Esophagus mucosa (tissue), 1 donor: ENCODE measurements at regions not wholly inside any gene's neighbourhood (a gene's known extent, or its start where the extent isn't known, plus 50 kb on each side); places are given as distances from the start of the nearest gene placed in this dataset.
A peak's percentile ranks its signal among the peaks of the same experiment; 100 is the strongest.
"Not testable (repeated sequence)": the region's sequence is repeated elsewhere in the genome, so short reads cannot be mapped to it uniquely, and the experiment has no call there.

ENCODE experiments used
- ATAC-seq: fragments of 200-7000 bp; cut with Tn5 transposase; one replicate; pipeline ENCODE4 v1.9.1; 2020
- donor health status: DM: yes; HTN: yes; CAD: no.

DNA sequence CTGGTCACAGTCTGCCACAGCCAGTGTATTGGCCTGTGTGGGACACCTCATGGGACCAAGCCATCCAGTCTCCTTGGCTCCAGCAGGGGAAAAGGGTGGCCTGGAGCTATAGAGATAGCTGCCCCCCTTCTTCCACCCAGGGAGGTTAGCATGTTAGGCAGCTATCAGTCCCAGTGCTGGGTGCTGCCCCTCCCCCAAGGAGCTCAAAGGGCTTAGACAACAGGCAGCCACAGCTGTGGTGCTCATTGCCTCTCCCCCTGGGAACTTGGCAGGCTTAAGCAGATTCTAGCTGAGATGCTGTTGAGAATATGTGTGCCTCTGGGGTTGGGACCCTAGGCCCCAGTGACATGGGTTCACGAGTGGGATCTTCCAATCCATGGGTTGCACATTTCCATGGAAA is 226.0 kb upstream of the PTGER4 start:
- ATAC-seq = no peak

DNA sequence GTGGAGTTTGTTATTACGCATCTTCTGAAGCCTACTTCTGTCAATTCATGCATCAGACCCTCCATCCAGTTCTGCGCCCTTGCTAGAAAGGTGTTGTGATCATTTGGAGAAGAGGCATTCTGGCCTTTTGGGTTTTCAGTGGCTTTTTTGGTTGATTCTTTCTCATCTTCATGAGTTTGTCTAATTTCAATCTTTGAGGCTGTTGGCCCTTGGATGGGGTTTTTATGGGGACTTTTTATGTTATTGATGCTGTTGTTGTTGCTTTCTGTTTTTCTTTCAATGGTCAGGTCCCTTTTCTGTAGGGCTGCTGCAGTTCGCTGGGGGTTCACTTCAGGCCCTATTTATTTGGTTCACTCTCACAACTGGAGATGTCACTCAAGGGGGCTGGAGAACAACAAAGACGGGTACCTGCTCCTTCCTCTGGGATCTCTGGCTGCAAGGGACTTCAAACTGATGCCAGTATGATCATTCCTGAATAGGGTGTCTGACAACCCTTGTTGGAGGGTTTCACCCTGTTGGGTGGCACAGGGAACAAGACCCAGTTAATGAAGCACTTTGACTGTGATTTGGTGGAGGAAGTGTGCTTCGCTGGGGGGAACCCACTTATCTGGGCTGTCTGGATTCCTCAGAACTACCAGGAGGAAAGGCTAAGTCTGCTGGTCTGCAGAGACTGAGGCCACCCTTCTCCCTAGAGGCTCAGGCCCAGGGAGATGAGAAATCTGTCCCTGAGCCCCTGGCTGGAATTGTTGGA is 226.7 kb upstream of the PTGER4 start:
- ATAC-seq = no peak

DNA sequence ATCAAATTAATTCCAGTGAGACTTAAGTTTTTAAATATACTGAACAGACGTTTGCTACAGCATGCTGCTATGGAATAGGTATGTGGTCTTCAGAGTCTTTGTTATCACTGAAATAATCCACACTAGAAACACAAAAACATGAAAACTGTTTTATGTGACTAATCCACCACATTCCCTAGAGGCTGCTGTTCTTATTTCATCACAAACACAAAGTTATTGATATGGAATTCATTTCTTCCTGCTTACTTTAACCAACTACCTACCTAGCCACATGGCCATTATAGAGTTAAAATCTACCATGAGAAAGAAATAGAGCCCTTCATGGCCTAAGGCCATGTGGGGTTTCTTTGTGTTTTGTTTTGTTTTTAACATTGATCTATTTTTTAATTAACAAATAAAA is 232.3 kb upstream of the PTGER4 start:
- ATAC-seq = no peak

DNA sequence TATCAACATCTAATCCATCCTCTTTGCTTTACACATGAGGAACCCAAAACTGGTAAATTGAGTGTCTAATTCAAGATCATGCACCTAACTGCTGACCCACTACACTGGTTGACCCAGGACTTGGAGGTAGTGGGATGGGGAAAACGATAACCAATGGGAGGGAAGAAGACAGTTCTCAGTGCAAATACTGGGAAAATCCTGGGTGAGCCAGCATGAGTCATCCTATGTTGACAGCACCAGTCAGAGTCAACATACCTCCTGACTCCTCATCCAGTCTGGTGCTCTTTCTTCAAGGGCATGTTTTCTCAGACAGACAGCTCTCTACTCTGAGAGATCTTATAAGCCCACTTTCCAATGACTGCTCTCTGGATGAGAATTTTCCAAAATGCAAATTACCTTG is 232.8 kb upstream of the PTGER4 start:
- peak; percentile 63 for ATAC-seq

DNA sequence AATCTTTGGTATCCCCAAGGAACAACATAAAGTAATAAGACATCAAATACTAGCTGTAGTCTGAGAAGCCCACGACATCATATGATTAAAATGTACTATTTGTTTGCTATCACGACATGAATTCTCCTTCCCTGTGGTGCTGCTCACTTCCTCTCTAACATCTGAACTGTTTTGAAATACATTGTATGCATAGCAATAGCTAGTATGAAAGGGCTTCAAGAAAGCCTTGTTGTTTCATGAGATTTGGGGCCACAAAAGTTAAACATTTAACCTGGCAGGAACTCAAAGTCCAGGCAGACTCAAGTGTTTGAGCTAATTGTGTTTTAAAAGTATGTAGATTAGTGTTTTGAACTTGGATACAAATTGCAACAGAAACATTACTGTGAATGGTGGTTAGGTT is 237.4 kb upstream of the PTGER4 start:
- ATAC-seq = no peak

DNA sequence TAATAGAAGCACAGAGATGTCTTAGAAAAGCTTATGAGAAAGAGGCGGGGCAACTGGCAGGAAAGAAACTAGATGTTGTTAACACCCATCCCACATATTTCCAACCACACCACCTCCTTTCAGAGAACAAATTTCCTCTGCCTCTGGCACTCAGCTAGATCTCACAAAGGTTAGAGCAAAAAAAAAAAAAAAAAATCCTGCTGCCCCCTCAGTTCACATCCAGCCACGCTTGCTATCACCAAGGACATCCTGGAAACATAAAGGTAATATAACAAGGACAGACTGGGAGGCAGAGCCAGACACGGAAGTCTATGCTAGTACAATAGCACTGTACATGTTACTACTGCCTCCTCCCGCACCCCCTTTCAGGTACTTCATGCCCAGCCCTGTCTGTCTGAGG is 238.0 kb upstream of the PTGER4 start:
- ATAC-seq = no peak

DNA sequence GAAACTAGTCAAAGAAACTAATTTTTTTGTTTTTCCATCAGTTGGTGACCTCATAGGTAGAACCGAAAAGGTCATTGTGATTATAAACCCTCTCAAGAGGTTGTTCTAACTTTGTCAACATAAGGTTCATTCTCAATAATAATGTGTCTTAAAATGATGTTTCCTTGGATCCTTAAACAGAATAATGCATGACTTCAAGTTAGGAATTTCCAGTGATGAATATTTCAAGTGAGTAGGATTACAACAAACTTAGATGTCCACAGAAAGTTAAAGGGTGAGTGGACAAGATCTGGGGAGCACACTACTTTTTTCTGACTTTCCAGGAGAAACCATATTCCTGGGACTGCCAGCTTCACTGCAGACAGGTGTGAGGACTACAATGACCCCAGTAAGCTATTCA is 239.0 kb upstream of the PTGER4 start:
- ATAC-seq = no peak

DNA sequence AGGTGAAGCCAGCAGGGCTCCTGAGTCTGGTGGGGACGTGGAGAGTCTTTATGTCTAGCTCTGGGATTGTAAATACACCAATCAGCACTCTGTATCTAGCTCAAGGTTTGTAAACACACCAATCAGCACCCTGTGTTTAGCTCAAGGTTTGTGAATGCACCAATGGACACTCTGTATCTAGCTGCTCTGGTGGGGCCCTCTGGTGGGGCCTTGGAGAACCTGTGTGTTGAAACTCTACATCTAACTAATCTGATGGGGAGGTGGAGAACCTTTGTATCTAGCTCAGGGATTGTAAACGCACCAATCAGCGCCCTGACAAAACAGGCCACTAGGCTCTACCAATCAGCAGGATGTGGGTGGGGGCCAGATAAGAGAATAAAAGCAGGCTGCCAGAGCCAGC is 240.6 kb upstream of the PTGER4 start:
- not testable (repeated sequence) for ATAC-seq

DNA sequence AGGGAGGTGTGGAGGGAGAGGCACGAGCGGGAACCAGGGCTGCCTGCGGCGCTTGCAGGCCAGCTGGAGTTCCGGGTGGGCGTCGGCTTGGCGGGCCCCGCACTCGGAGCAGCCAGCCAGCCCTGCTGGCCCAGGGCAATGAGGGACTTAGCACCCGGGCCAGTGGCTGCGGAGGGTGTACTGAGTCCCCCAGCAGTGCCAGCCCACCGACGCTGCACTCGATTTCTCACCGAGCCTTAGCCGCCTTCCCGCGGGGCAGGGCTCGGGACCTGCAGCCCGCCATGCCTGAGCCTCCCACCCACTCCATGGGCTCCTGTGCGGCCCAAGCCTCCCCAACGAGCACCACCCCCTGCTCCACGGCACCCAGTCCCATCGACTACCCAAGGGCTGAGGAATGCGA is 241.1 kb upstream of the PTGER4 start:
- ATAC-seq = not testable (repeated sequence)

DNA sequence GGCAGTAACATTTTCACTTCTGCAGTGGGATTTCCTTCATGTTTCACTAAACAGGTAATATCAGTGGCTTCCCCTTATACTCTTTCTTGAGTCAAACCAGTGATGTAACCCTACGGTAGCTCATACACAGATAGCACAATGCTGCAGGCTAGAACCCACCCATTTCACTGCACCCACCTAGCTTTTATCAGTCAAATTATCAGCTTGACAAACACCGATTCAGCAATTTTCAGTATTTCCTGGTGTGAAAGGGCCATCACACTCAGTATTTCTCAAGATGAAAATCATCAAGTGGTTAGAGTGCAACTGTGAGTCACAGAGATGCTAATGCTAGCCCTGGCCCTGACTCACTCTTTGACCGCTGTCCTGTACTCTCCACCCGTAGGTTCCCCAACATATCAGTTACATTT is 242.3 kb upstream of the PTGER4 start:
- ATAC-seq = peak; percentile 77

DNA sequence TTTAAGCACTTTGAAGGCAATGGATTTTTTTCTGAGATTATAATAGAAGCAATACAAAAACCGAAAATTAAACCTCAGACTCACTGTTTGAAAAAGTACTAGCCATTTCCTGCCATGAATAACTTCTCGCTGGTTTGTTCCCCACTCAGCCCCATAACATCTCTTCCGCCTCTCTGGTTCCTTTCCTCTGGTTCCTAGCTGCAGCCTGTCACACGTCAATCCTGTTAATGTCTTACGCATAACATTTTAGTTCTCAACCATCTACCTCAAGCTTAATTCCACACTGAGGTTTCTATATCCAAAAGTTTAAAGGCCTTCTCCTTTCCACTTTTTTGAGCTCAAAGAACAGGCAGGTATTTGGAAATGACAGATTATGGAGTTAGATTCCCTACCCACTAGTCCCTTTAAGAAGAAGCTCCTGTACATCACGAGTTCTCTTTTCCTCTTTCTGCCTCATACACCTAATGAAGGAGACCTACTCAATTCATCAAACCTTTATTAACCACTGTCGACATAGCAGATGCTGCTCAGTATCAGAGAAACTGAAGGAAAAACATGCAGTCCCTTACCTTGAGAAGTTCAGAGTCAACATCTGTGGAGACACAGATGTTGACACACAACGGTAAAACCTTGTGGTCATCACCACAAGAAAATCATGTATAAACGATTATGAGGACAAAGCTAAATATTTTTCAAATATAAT is 243.0 kb upstream of the PTGER4 start:
- ATAC-seq = no peak

DNA sequence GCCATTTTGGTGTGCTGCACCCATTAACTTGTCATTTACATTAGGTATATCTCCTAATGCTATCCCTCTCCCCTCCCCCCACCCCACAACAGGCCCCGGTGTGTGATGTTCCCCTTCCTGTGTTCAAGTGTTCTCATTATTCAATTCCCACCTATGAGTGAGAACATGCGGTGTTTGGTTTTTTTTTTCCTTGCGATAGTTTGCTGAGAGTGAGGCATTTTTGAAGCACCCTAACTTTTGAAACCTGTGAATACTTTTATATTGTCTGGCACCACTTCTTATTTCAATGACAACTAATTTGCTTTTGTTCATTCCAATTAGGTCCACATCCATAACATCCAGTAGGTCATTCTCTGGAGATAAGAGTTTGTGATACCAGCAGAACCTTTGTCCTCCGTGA is 244.0 kb upstream of the PTGER4 start:
- ATAC-seq = not testable (repeated sequence)

DNA sequence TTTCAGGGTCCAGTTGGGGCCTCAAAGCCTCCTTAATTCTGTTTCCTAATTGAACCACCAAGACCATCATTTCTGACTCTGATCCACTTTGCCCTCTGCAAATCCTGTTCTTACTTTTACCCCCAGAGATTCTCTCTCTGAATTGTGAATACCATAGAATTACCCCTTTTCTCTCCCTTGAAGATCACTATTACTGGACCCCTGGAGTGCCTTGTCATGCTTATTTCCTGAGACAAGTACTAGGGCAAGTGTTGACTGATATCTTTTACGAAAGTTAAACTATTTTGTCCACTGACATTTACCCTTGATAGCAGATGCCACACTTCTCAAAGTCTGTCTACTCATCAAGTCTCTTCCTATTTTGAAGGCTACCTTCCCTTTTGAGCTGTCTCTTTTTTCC is 246.9 kb upstream of the PTGER4 start:
- no peak for ATAC-seq

DNA sequence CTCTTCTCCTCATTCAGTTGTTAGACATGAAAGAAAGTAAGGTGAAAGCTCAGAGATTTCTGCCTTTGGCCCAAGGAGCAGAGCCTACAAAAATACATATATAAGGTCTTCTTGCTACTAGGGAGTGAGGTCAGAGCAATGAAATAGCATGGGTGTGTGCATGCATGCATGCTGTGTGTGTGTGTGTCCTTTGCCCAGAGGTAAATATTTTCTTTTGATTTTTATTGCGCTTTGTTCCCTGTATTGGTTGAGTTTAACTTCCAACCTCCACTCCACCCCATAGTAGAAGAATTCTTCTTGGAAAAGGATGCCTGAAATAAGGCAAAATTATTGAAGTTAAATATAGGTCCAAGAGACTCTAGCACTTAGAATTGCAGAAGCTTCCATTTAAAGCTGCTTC is 248.0 kb upstream of the PTGER4 start:
- no peak for ATAC-seq

DNA sequence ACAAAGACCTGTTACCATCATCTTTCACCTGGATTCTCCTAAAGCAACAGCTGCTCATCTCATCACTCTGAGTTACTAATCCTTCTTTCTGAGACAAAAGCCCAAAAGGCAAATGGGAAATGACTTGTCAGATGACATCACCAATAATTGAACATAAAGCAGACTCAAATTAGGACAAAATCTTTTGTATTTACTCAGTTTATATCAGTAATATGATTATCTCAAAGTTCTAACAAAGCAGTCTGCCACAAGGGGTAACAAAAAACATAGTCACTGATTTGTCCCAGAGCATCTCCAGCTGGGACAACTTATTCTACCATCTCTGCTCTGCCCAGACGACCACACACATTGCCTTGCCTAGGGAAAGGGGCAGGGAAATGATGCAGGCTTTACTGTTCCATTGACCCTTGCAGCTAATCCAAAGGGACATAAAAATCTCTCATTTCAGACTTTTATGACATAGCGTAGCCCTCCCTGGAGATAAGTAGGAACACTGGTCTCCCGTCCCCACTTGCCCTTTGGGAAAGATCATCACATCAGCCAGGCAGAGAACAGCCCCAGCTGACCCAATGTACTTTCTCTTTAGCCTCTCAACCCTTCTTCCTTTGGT is 249.5 kb upstream of the PTGER4 start:
- no peak for ATAC-seq

DNA sequence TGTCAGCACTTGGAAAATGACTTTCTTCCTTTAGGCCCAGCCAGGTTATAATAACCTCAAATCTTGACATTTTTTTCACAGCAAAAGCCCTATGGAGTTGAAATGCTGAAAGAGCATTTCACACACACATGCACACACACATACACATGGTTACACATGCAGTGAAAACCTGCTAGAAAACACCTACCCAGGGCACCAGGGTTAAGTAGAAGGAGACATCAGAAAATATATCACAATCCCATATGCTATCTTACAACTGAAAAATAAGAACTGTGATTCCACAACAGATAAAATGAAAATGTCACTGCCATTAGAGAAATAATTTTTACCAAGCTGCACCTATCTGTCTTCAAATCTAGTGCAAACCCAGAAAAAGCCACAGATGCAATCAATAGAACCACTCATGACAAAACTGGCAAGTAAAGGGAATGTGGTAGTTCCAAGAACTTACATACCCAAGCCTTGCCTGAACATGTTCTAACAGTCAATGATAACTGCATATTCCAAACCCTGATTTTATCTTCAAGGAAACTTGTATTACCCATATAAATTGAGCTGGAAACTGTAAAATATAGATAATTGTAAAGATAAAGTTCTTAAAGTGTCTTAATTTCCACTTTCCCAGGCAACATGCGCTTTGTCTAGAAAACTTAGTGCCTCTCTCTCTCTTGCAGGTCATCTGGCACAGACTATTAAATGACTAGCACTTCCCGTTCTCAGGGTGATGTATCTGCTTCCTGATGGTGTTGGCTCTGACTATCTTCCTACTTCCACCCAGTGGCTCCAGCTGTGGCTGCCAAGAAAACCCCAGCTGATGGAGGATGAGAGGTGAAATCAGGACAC is 250.2 kb upstream of the PTGER4 start:
- peak; percentile 74 for ATAC-seq

DNA sequence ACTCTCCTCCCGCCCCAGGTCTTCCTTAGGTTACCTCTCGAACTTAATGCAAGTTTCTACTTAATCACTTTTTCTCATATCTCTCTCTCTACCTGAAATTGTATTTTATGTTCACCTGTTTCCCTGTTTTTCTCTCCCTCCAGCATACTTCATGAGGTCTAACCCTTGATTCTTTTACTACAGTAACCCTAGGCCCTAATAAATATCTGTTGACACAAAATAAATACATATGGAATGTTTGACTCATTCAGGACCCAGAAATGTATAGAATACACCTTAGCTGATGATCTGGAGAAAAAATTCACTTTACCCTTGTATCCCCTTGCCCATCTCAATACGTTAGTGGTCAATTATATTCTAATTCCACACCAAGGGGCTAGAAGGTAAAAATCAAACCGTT is 250.9 kb upstream of the PTGER4 start:
- ATAC-seq = no peak

DNA sequence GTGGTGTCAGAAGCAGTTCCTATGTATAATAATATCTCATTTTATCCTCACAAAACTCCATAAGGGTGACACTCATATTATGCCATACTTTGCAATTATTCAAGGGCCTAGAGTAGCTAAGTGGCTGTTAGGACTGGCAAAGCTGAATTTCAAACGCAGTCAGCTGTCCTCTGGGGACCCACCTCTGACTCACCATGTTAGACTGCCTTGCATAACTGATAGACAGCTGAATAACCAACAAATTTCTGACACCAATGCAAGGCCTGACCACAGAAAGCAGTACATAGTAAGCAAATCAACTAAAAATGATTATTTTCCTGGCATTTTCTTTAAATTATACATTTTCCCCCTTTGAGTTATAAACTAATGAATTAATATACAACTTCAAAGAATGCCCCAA is 251.6 kb upstream of the PTGER4 start:
- no peak for ATAC-seq

DNA sequence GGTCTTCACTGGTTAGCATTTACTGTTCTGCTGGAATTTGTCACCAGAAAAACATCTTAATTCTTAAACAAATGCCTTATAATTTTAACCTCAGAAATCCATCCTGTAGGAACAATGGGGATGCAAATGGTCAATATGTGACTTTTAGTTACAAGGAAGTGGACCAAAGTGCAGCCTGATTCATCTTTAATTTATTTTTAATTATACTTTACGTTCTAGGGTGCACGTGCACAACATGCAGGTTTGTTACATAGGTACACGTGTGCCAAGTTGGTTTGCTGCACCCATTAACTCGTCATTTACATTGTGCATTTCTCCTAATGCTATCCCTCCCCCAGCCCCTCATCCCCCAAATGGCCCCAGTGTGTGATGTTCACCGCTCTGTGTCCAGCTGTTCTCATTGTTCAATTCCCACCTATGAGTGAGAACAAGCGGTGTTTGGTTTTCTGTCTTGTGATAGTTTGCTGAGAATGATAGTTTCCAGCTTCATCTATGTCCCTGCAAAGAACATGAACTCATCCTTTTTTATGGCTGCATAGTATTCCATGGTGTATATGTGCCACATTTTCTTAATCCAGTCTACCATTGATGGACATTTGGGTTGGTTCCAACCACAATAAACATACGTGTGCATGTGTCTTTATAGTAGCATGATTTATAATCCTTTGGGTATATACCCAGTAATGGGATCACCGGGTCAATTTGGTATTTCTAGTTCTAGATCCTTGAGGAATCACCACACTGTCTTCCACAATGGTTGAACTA is 262.5 kb upstream of the PTGER4 start:
- ATAC-seq = not testable (repeated sequence)

DNA sequence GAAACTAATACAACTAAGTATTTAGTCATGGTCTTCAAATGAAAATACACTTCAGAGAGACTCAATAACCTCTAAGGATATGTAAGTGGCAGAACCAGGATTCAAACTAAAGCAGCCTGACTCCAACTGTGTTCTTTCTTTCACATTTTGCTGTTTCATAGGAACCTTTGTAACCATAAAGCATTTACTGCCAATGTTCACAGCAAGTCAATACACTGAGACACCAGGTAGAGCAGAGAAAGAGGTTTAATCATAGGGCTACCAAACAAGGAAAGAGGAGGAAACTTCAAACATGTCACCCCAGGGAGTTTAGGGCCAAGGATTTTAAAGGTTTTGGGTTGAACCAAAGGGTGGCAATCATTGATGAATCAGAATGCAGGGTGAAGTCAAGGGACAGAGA is 263.1 kb upstream of the PTGER4 start:
- no peak for ATAC-seq

DNA sequence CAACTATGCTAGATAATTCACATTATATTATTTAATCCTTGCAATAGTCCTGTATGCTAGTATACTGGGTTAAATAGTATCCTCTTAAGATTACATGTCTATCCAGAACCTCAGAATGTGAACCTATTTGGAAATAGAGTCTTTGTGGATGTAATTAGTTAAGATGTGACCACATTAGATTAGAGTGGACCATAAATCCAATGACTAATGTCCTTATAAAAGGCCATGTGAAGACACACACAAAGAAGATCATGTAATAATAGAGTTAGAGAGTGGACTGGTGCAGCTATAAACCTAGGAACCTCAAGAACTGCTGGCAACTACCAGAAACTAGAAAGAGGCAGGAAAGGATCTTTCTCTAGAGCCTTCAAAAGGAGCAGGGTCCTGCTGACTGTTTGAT is 263.6 kb upstream of the PTGER4 start:
- no peak for ATAC-seq

DNA sequence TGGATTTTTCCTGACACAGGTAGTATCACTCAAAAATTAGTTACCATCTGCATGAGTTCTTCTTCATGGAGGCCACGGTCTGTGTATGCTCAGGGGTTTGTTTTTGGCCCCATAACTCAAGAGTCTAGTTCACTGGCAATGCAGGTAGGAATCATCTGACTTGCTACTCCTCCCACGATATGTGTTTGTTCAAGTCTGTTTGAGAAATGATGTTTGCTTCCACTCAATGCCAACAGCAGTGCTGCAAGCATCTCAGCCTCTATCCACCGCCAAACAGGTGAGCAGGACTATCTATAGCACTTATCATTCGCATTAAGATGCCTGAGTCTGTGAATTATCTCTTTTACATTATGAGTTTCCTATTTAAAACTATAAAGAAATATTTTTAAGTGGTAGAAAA is 264.8 kb upstream of the PTGER4 start:
- ATAC-seq = no peak
